Stimulated activated naive CD4-positive, alpha-beta T cell (primary cell): ENCODE measurements at regions not wholly inside any gene's neighbourhood (a gene's known extent, or its start where the extent isn't known, plus 50 kb on each side); places are given as distances from the start of the nearest gene placed in this dataset.

Experiments used
- DNase-seq, 6 experiments: peaks; one replicate each; lab custom pipeline; 2025; lab: John Stamatoyannopoulos, UW

GRCh38 chr14:22415605-22415959 lies 173.4 kb downstream of the DAD1 start:
- no peak for DNase-seq

GRCh38 chr14:22414876-22415604 lies 174.0 kb downstream of the DAD1 start:
- DNase-seq = no peak

DNA sequence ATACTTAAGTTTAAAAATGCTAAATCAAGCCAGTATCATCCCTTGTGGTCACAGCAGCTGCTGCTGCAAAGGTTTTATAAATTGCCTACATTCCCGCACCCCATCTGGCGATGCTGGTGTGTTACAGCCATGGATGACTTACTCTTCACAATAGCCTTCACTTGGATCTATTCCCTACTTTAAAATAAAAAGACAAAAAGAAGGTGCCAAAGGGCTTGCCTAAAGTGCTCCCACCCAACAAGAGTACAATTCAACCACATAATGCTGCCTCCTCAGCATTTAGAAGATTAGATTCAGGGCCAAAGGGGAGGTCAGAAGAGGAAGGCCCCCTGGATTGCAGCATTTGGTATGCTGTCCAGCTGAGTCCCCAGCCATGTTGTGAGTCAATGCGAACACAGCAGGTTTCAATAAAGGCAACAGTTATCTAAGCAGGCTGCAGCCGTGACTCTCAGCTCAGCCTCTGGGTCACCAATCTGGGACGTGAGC lies 176.1 kb downstream of the DAD1 start:
- no peak for DNase-seq

DNA sequence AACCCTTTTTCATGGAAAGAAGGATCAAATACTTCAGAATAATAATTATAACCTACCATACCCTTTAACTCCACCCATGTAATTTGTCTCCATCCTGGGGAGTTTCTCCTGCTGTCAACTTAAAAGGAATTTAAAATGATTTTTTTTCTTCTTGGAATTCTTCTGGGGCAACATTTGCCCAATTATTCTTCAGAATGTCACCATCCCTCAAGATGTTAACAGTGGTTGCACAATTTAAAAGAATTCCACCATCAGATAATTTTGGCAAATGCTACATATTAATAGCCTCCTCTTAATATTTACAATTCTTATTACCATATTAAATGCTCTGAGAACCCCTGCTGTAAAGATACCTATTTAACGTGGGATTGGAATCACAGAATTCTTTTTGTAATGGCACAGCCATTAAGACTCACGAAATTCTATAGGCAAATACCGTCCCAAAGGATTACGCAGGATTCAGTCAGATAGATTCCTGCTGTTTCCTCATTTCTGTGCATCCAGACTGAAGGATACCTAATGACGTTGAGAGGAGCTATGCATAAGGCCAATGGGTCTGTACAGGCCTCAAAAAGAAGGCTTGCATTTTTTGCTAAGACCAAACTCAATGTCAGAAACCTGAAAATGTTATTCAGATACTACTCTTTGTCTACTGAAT lies 177.5 kb downstream of the DAD1 start:
- DNase-seq = no peak

GRCh38 chr14:22410497-22410896 lies 178.5 kb downstream of the DAD1 start:
- DNase-seq = no peak

DNA sequence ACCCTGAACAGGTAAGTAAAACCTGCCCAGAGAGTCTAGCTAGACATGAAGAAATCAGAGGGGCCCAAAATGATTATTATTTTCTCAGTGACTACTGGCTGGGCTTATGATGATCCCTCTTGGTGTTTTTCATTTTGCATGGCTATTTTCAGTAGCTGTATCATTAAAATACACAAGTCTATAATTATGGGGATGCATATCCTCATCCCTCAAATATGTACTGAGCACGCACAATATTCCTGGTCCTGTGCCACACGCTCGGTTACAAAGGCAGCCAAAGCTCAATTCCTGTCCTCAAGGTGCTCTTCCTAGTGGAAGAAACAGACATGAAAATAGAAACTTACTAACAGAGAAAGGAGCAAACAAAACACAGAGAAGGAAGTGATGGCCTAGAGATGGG lies 180.0 kb downstream of the DAD1 start:
- no peak for DNase-seq

GRCh38 chr14:22408547-22408946 lies 180.5 kb downstream of the DAD1 start:
- no peak for DNase-seq

DNA sequence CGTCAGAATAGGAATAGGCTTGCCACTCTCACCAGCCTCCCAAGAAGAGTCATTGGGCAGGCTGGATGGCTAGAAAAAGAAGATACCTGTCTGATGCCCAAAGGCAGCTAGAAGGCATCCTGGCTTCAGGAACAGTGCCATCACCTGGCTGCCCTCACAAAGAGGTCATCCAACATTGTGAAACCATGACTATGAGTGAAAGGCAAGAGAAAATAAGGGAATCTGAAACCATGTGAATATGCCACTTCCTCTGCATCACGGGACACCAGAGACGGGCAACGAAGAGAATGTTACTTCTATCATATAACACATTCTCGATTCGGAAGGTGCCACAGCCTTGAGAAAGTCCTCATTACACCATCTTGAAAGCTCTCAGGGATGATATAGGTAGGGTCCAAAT lies 182.0 kb downstream of the DAD1 start:
- DNase-seq = no peak

DNA sequence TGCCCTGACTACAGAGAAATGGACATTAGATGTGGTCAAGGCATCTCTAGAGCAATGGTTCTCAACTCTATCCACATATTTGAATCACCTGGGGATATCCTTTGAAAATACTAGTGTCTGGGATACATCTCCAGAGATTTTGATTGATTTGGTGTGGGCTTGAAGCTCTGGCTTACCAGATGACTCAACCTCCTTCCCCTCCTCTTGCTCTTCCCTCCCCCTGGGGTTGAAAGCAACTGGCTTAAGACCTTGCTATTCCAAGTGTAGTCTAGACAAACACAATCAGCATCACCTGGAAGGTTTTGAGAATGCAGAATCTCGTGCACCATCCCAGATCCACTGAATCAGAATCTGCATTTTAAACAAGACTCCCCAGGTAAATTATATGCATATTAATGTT lies 183.8 kb downstream of the DAD1 start:
- no peak for DNase-seq

DNA sequence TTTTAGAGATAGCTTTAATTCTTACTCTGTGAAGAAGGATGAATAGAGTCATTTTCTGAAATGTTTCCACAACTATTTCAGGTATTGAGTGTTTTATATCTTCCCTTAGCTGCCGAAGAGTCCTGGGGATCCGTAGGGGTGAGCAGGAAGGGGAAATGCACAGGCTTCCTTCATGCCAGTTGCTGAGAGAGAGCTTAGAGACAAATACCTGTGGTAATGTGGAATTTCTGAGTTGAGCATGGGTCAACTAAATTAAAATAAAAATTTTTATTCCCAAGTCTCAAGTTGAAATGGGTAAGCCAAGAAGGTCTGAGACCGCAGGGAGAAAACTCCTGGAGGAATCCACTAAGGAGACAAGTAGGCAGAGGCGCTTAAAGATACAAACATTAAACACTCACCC lies 185.7 kb downstream of the DAD1 start:
- no peak for DNase-seq

DNA sequence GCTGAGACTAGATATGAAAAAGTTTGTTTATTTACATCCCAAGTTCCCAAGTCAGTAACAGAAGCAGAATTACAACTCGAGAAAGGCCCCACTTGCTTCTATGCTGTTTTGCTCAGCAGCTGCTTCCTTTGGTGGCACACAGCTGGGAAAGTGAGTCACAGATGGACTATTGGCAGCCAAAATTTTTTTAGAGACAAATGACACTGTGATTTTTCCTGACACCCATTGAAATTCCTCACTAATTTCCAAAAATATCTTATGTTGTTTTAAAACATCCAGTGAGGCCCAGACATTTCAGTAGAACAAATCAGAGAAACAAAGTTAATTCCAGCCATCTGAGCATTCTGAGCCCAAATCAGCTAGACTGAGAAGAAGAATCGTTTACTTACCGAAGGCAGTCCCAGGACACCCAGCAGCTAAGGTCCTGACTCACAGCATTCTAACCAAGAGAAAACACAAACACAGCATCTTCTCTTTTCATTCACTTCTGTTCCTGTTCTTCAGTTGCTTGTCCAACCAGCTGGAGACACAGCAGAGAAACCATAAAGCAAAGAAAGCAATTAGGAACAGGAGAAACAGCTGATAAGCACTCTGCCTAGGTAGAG lies 188.3 kb downstream of the DAD1 start:
- no peak for DNase-seq

- DNase-seq = no peak
Measured at GRCh38 chr14:22399776-22400175, 189.2 kb downstream of the DAD1 start.

GRCh38 chr14:22397221-22397737 lies 191.7 kb downstream of the DAD1 start:
- no peak for DNase-seq

GRCh38 chr14:22395803-22396202 lies 193.2 kb downstream of the DAD1 start:
- DNase-seq = no peak

DNA sequence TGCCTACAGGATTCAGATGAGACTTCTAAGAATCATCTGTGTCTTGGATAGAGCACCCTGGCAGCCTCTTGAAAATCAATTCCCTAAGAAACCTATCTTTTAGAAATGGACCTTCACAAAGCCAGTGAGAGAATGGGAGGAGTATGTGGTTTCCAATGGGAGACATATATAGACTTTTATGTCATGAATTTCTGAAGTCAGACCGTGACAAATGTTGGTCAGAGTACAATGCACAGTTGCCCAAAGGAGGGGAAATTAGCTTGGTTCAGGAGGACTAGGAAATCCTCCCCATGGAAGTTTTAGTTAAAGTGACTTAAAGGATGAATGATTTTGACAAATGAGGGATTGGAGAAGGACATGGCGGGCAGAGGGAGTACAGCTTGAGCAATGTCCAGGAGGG lies 194.4 kb downstream of the DAD1 start:
- DNase-seq = no peak

- no peak for DNase-seq
Measured at GRCh38 chr14:22393796-22394195, 195.2 kb downstream of the DAD1 start.

GRCh38 chr14:22391908-22392565 lies 197.0 kb downstream of the DAD1 start:
- no peak for DNase-seq

DNA sequence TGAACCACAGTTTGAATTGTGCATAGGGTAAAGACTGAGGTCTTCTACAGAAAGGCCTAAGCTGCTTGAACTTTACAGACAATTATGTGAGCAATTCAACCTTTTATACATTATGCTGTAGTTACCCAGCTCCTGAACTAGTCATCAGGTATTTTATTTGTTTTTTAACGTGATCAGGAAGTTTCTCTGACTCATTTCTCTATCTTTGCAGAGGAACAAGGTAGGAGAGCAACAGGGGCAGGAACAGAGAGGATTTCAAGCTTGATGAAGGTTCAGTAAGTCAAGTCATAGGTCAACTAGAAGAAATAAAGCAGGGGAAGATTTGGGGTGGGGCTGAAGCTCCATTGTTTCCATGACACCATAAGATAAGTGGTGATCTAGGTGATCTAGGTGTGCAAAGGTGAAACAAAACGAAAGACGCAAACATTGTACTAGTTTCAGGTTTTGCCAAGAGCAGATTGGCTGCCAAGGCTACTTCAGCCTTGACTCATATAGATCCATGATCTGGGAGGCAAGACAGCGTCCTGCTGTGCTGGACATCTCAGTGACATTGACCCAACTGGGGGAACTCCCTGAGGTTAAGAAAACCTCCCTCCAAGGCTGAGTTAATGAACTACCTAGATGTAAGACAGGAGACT lies 198.1 kb downstream of the DAD1 start:
- no peak for DNase-seq

DNA sequence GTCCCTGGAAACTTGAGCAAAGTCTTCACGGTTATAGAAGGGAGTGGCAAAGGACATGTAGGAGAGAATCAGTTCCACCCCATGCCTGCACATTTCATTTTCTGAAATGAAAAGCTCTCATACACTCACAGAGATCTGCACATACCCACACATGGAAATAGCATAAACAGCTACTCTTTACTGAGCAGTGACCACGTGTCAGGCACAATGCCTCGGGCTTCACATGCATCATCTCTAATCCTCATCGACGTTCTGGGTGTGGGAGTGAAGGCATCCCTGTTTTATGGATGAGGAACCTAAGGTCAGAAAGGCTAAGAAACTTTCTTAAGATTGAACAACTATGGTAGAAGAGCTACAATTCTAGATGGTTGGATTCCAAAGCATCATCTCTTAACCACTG lies 198.8 kb downstream of the DAD1 start:
- no peak for DNase-seq

GRCh38 chr14:22388669-22389595 lies 200.1 kb downstream of the DAD1 start:
- no peak for DNase-seq

GRCh38 chr14:22387776-22388241 lies 201.2 kb downstream of the DAD1 start:
- no peak for DNase-seq
